Esophagus (tissue), 2 donors: ENCODE measurements at regions not wholly inside any gene's neighbourhood (a gene's known extent, or its start where the extent isn't known, plus 50 kb on each side); places are given as distances from the start of the nearest gene placed in this dataset.

Experiments used
- H3K27ac ChIP-seq, 2 donors: one replicate each; pipeline ENCODE4 v1.5.1; 2013; ENCODE audit warnings: low read depth in 2 of 2, mild to moderate bottlenecking in 2 of 2, inconsistent platforms in 1 of 2, low read length in 1 of 2, moderate library complexity in 1 of 2
- H3K27me3 ChIP-seq, 2 donors: one replicate each; pipeline ENCODE4 v1.6.1; 2013; ENCODE audit warnings: low read length in 2 of 2, control low read depth in 1 of 2, mild to moderate bottlenecking in 1 of 2; ENCODE audit not compliant: insufficient read depth in 2 of 2, control insufficient read depth in 1 of 2
- H3K36me3 ChIP-seq, 2 donors: one replicate each; pipeline ENCODE4 v1.6.1; 2013; ENCODE audit warnings: low read length in 1 of 2; ENCODE audit not compliant: control insufficient read depth in 2 of 2, insufficient read depth in 2 of 2
- H3K4me1 ChIP-seq, 2 donors: one replicate each; pipeline ENCODE4 v1.6.1; 2013; ENCODE audit warnings: low read length in 1 of 2; ENCODE audit not compliant: control insufficient read depth in 2 of 2, insufficient read depth in 2 of 2
- H3K4me3 ChIP-seq, 2 donors: one replicate each; pipeline ENCODE4 v1.5.1; 2013; ENCODE audit warnings: low read length in 2 of 2, mild to moderate bottlenecking in 2 of 2, low read depth in 1 of 2, moderate library complexity in 1 of 2
- H3K9me3 ChIP-seq, 2 donors: one replicate each; pipeline ENCODE4 v1.6.1; 2013; ENCODE audit warnings: mild to moderate bottlenecking in 2 of 2, low read depth in 1 of 2, low read length in 1 of 2, moderate library complexity in 1 of 2; ENCODE audit not compliant: control insufficient read depth in 2 of 2, insufficient read depth in 1 of 2
- WGBS, 2 donors: extraction: QIAGEN DNeasy Blood & Tissue Kit; methylation state at CpG; one replicate each; pipeline ENCODE4 v1.1.7; 2013; 5-methylcytosine and 5-hydroxymethylcytosine counted together
- donor health status: healthy with polysubstance abuse.
- donor health status: Bipolar disorder and iron deficiency.

- Histone ChIP-seq H3K4me3 (no peak overlapping the region), H3K9me3 (no peaks in the 10 kb centered on the region)
- 68 to 71% methylated on average over 5 of the region's 5 CpGs for WGBS, 2 donors
Measured at GRCh38 chr5:104606258-104606829, 1043.8 kb upstream of the NUDT12 start.

GRCh38 chr5:104599726-104600125, 1037.1 kb upstream of the NUDT12 start:
- no peaks in the 10 kb centered on the region for H3K27me3 ChIP-seq
- H3K4me1 ChIP-seq: no peaks in the 10 kb centered on the region
- H3K9me3 ChIP-seq: no peaks in the 10 kb centered on the region
- no peaks in the 10 kb centered on the region for H3K36me3 ChIP-seq
- H3K4me3 ChIP-seq: no peak overlapping the region
- 61 to 63% methylated on average over 2 of the region's 2 CpGs for WGBS, 2 donors
- H3K27ac ChIP-seq: no peak overlapping the region

More at GRCh38 chr5:104606258-104606829, 1043.8 kb upstream of the NUDT12 start:
- no peak overlapping the region for H3K27ac ChIP-seq
- H3K36me3 ChIP-seq: no peaks in the 10 kb centered on the region
- H3K4me1 ChIP-seq: no peaks in the 10 kb centered on the region
- H3K27me3 ChIP-seq: no peaks in the 10 kb centered on the region

GRCh38 chr5:104598285-104598684, 1035.7 kb upstream of the NUDT12 start:
- H3K9me3 ChIP-seq: no peaks in the 10 kb centered on the region
- no peaks in the 10 kb centered on the region for H3K4me1 ChIP-seq
- no peak overlapping the region for H3K4me3 ChIP-seq
- 0 to 6% methylated on average over 1 of the region's 1 CpG for WGBS, 2 donors
- H3K27ac ChIP-seq: no peak overlapping the region
- no peaks in the 10 kb centered on the region for H3K36me3 ChIP-seq
- no peaks in the 10 kb centered on the region for H3K27me3 ChIP-seq

DNA sequence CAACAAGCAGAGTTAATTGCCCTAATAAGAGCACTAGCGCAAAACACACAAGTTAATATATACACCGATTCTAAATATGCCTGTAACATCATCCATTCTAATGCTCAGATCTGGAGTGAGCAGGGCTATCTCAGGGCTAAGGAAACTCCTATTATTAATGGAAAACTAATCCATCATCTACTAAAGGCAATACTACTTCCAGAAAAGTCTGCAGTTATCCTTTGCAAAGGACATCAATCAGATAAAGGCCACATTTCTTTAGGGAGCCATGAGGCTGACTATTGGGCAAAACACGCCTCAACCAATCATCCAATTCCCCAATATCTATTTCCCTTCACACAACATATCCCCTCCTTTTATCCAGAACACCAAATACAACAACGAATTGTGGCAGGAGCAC, 1032.3 kb upstream of the NUDT12 start:
- no peak overlapping the region for H3K27ac ChIP-seq
- no peaks in the 10 kb centered on the region for H3K27me3 ChIP-seq
- no peaks in the 10 kb centered on the region for H3K4me1 ChIP-seq
- peaks cover 0 to 2% of the 10 kb centered on the region in 2 donors for H3K9me3 ChIP-seq
- 84 to 85% methylated on average over 4 of the region's 4 CpGs for WGBS, 2 donors
- no peaks in the 10 kb centered on the region for H3K36me3 ChIP-seq
- H3K4me3 ChIP-seq: no peak overlapping the region

DNA sequence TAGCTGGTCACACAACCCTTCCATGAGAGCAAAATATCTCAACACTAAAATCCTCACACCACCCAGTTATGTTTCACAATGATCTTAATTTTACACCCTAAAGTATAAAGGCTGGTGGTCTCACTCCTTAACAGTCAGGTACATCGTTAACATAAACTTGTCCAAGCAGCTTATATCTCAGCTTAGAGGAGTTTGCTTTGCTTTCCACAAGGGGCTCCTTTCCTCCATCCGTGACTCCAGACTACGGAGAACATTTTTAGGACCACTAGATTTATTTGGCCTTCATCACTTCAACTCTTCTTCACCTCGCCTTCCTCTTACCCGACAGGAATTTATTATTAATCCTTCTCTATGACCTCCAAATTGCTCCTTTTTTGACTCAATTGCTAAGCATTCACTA, 1014.1 kb upstream of the NUDT12 start:
- H3K36me3 ChIP-seq: no peaks in the 10 kb centered on the region
- WGBS, 2 donors: 75 to 80% methylated on average over 5 of the region's 5 CpGs
- H3K4me1 ChIP-seq: no peaks in the 10 kb centered on the region
- no peaks in the 10 kb centered on the region for H3K27me3 ChIP-seq
- no peak overlapping the region for H3K27ac ChIP-seq
- no peak overlapping the region for H3K4me3 ChIP-seq
- no peaks in the 10 kb centered on the region for H3K9me3 ChIP-seq

GRCh38 chr5:104573949-104574709, 1011.5 kb upstream of the NUDT12 start:
- Histone ChIP-seq H3K27ac (no peak overlapping the region), H3K27me3 (no peaks in the 10 kb centered on the region), H3K9me3 (no peaks in the 10 kb centered on the region), H3K4me1 (no peaks in the 10 kb centered on the region), H3K36me3 (no peaks in the 10 kb centered on the region), H3K4me3 (no peak overlapping the region)
- 74 to 81% methylated on average over 4 of the region's 4 CpGs for WGBS, 2 donors

DNA sequence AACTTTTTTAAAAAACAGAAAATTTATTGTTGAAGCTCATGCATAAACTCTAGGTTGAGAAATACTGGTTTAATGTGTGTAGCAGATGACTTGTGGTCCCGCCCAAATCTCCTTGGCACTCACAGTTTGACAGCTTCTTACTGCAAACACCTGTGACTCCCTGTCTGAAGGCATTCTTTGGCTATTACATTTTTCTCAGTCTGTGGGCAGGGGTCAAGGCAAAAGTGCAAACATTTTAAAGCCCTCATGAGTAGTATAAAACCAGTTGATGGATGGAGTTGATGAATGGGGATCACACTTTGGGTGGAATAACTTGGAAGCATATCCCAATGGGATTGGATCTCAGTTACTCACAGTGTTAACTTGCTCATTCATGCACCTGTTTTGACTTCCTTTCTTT, 1007.0 kb upstream of the NUDT12 start:
- Histone ChIP-seq H3K4me3 (no peak overlapping the region), H3K36me3 (no peaks in the 10 kb centered on the region), H3K4me1 (no peaks in the 10 kb centered on the region), H3K27ac (no peak overlapping the region), H3K9me3 (no peaks in the 10 kb centered on the region), H3K27me3 (no peaks in the 10 kb centered on the region)
- WGBS, 2 donors: 51 to 55% methylated on average over 1 of the region's 1 CpG

DNA sequence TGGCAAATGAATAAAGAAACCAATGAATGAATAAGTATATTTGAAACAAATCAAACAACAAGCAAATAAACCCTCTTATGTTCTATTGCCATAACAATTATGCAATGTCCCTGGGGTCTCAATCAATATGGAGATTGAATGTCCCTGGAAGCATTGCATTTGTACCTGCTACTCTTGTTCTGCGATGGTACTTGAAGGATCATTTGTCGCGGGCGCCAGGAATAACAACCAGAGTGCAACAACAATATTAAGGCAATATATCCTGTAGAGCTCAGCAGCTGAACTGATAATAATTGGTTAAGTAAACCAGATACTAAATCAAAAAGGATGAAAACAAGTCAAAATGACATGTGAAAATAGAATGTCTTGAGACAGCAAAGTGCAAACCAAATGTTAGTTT, 1001.9 kb upstream of the NUDT12 start:
- Histone ChIP-seq H3K4me1 (no peaks in the 10 kb centered on the region), H3K27ac (no peak overlapping the region), H3K27me3 (no peaks in the 10 kb centered on the region), H3K9me3 (no peaks in the 10 kb centered on the region), H3K4me3 (no peak overlapping the region), H3K36me3 (no peaks in the 10 kb centered on the region)
- WGBS, 2 donors: 91 to 97% methylated on average over 4 of the region's 4 CpGs

- Histone ChIP-seq H3K27me3 (no peaks in the 10 kb centered on the region), H3K27ac (no peak overlapping the region), H3K4me1 (no peaks in the 10 kb centered on the region), H3K4me3 (no peak overlapping the region), H3K9me3 (no peaks in the 10 kb centered on the region), H3K36me3 (no peaks in the 10 kb centered on the region)
- 52 to 67% methylated on average over 3 of the region's 3 CpGs for WGBS, 2 donors
Measured at GRCh38 chr5:104556957-104557356, 994.4 kb upstream of the NUDT12 start.

GRCh38 chr5:104551628-104552027, 989.0 kb upstream of the NUDT12 start:
- WGBS, 2 donors: 50 to 55% methylated on average over 3 of the region's 3 CpGs
- no peak overlapping the region for H3K27ac ChIP-seq
- H3K9me3 ChIP-seq: no peaks in the 10 kb centered on the region
- H3K4me1 ChIP-seq: no peaks in the 10 kb centered on the region
- H3K27me3 ChIP-seq: no peaks in the 10 kb centered on the region
- H3K4me3 ChIP-seq: no peak overlapping the region
- no peaks in the 10 kb centered on the region for H3K36me3 ChIP-seq
